NCI-H1436 treated with DMSO at 0.1 percent for 48 hours (cell line): ENCODE measurements at regions not wholly inside any gene's neighbourhood (a gene's known extent, or its start where the extent isn't known, plus 50 kb on each side); places are given as distances from the start of the nearest gene placed in this dataset.

Source experiments
- DNase-seq: peaks from one replicate; lab custom pipeline; 2025; lab: John Stamatoyannopoulos, UW

DNA sequence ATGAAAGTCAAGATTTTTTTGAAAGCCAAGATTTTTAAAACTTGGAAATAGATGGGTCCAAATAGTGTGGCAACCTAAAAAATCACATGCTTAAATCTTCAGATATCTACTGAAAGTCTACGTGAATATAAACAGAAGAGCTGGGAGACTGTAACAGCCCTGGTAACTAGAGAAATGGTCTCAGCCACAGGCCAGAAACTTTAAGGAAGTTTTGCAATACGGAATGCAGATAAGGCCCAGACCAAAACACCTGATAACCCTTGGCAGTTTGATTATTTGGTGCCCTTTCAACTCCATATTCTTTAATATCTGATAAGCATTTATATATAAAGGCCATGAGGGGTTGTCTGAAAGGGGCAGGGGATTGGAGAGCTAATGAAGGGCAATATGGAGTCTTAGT lies 537.3 kb upstream of the TGFBR2 start:
- DNase-seq, result no peak

DNA sequence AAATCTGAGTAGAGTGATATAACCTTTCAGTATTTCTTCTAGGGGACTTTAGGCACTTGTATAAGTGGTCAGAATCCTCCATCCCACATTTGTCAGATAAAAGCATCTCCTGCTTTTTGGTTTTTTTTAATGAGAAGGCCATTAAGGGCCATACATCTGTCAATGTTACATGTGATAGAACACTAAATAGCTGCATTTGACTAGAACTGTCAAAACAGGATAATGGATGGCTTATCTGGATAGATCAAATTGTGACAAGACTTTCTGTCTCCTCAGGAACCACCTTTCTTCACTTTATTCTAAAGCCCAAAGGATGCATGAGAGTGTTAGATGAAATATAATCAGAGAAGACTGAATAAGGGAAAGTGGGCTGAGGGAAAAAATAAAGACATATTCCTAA lies 533.4 kb upstream of the TGFBR2 start:
- no peak for DNase-seq

DNA sequence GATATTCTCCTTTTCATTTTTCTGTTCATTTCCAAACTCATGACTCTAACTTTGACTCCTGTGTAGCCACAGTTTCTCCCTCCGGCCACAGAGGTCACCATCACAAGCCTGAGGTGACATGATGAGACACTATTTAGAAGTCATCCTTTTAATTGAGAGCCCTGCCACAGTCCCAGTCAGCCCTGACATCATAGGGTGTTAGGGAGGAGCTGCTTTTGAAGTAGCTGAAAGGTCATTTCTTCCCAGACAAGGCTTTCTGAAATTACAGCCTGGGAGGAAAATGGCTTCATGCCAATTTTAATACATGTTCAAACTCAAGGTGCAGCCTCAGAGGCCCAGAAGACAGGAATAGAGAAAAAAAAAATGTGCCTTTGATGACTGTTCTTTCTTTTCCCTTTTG lies 532.8 kb upstream of the TGFBR2 start:
- DNase-seq, result no peak

DNA sequence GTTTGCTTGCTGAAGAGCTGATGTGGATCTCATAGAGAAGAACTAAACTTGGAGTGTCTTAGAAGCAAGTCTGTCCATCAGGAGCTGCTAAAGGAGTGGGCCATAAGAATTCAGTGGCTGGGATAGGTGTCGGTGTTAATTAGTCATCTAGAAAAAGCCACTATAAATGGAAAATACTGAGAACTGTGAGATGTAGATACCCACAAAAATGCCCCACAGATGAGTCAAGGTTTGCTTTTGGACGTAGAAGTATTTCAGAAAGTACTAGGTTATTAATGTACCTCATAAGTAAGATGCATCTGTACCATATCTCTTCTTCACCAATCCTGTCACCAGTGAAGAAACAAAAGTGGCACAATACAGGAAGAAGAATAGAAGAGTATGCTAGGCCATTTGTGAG lies 530.9 kb upstream of the TGFBR2 start:
- no peak for DNase-seq

DNA sequence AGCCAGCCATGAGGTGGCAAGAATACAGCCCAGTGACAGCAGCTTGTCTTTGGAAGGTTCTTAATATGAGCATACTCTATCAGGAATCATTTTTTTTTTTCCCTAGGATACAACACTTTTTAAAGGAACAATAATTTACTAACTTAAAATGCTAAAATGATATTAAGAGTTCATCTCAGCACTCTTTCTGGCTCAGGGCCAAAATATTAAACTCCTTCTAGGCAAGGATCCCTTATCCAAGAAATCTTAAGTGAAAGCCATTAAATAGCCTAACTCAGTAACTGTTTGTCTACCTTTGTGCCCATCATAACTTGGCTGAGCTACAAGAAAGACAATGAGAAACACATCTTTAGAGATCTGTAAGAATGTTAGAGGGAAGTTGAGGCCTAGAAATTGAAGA lies 529.5 kb upstream of the TGFBR2 start:
- DNase-seq, result no peak

DNA sequence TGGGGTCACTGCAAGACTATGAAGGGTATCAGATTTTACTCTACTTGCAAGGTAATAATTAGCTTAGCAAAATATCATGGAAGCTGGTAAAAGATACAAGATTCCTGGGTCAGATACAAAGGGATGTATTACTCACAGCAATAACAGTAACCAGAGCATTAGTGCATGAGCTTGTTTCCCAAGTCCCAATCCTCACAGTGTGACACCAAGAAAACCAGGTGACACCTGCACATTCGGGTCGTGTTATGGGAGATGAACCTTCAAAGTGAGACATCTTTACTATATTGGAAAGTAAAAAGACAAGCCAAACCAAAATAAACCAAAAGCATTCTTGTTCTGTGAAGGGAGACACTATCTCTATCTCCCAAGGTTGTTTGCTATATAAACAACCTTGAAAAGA lies 528.7 kb upstream of the TGFBR2 start:
- no peak for DNase-seq

DNA sequence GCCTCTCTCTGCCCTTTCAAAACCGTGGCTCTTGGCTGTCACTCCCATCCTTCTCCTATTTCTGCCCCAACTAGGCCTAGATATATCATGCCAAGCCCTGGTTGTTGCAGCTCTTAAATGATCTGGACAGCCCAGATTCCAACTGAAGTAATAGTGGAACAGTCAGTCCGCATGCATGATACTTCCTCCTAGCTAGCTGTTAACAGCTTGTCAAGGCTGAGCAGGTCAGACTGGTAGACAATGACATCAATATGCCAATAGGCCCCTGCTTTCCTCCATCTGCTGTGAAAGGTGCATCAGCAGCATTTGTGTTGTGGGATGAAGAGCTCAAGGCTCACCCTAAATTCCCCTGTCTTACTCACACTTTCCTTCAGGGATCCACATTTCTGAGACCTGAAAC lies 527.7 kb upstream of the TGFBR2 start:
- DNase-seq, result no peak

DNA sequence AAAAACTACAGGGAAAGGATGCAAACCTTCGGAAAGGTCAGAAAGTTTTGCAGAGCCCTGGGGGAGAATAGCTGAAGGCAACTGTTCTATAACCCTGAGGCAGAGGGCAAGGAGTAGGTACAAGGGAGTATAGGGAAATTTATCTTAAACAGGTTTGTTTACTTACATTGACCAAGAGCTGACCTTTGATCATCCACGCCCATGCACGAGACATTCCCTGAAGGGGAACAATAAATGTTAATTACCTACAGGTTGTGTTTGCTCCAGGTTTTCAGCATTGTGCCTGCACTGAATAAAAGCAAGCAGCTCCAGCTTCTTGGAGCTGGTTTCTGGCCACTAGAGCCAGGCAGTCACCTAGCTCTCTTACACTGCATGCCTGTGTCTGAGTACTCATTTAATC lies 524.5 kb upstream of the TGFBR2 start:
- DNase-seq, result no peak

DNA sequence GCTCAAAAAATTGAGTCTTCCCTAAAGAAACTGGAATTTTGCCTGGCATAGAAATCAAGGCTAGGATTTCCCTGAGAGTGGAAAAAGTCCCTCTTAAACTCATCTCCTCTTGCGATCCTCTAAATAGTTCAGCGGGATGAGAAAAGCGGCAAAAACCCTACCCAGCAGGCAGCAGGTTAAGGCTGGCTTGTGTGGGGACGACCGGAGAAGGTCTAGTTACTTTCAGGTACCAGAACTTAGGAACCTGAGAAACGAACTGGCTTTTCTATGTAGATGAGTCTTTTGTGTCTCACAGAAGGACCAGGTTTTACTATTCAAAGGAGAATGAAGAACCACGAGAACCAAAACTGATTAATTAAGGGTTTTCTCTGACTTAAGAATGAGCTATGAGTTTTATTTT lies 523.7 kb upstream of the TGFBR2 start:
- DNase-seq, result no peak

DNA sequence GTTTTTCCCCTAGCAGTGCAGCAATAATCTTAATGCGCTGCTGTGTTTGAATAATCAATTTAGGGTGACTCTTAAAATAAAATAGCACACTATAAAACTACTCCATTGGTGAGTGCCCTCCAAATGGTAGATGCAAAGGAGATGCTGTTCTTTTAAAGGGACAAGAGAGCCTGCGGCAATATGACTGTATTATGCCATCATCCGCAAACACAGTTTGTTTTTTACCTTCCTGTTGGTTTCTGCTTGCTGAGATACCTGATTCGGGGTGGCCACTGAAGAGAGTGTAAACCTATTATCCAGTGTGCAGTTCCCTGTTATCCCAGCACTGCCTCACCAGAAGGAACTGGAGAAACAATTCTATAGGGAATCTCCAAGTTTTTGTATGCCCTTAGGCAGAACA lies 523.1 kb upstream of the TGFBR2 start:
- no peak for DNase-seq

DNA sequence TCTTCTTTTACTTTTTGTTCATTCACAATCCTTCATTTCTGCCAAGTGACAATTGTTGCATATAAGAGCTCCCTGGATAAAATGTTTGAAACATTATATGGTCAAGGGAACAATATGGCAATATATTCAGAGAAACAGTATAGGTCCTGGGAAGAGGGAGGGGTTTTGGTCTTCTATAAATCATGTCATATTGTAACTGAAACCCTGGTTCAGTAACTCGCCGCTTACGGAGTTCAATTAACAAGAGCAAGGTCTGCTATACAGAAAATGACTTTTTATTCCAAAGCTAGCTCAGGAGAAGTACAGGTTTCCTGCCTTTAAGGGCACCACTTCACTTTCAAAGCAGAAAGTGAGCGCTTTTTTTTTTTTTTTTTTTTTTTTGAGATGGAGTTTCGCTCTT lies 522.1 kb upstream of the TGFBR2 start:
- no peak for DNase-seq

DNA sequence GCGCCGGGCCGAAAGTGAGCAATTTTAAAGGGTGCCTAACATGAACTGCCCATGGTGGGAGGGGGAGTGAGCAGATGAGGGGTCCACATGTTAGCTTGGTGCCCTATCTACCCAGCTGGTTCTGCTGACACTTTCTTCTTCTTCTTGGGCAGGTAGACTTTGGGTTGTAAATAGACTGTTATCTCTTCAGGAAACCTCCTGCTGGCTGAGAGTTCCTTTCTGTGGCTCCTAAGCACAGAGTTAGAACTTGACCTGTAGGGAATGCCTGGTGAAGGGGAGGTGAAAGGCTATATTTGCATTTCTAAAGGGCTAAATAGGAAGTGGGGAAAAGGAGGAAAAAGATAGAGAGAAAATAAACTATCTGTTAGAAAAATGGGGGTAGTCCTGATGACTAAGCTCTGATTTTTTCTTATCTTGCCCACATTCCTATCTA lies 521.4 kb upstream of the TGFBR2 start:
- DNase-seq, result no peak

DNA sequence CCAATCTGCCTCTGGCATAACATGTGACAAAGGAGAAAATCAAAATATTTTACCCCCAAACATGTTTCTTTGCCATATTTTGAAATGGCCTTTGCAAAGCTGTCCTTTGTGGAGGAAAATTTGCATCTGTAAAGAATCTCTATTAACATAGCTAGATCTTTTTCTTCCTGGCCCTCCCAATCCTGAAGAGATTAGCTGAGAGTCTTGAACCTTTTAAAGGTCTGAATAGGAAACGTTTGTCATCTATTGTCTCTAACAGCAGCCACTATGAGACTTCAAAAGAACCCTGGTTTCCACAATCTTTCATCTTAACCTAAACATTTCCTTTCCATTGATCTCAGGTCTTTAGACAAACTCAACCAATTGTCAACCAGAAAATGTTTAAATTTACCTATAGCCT lies 520.9 kb upstream of the TGFBR2 start:
- no peak for DNase-seq

DNA sequence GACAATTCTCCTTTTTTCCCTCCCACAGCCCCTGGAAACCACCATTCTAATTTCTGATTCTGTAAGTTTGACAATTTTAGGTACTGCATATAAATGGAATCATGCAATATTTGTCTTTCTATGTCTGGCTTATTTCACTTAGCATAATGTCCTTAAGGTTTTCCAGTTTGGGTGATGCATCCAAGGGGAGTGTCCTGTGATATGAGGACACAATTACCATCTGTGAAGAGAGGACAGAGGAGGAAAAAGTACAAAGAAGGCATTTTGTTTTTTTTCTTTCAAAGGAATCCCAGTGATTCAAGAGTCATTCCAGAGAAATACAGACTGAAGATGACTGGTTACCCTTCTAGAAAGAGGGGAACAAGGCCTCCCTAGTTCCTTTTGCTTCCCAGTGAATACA lies 514.7 kb upstream of the TGFBR2 start:
- no peak for DNase-seq

DNA sequence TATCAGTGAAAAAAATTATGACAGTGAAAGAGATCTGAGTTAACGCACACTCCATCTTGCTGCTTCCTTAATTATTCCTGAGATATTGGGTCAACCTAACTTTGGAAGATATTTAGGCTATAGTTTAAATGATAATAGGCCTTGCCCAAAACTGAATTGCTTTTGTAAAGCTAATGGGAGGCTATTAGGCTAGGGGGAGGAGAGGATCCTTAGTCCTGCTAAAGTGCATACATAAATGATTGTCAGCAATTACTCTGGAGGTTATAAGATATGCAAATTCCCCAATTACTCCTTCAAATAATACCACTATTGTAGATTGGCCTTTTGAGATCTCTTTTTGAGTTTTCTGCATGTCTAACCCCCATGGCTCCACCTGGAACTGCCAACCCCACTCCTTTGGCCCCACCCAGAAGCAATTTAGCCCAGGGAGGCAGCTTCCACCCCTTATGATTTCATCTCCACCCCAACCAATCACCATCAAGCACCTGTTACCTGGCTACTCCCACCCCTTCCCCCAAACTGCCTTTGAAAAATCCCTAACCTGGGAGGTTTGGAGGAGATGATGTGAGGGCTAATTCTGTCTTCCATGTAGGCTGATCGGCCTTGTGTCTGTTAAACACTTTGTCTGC lies 509.3 kb upstream of the TGFBR2 start:
- no peak for DNase-seq

DNA sequence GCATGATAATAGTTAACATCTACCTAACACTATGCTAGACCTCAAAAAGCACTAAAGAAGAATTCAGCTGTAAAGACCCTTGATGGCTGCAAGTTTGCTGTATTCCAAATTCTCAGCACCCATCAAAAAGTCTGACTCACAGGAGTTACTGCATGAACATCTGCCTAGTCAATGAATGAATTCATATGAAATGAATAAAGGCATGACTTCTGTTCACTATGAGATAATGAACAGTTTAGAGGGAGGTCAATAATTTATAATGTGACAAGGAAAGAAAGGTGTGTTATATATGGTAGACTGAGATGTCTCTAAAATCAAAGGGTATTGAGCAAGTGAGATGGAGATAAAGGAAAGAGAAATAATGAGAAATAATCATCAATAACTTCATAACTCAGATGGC lies 508.2 kb upstream of the TGFBR2 start:
- no peak for DNase-seq

DNA sequence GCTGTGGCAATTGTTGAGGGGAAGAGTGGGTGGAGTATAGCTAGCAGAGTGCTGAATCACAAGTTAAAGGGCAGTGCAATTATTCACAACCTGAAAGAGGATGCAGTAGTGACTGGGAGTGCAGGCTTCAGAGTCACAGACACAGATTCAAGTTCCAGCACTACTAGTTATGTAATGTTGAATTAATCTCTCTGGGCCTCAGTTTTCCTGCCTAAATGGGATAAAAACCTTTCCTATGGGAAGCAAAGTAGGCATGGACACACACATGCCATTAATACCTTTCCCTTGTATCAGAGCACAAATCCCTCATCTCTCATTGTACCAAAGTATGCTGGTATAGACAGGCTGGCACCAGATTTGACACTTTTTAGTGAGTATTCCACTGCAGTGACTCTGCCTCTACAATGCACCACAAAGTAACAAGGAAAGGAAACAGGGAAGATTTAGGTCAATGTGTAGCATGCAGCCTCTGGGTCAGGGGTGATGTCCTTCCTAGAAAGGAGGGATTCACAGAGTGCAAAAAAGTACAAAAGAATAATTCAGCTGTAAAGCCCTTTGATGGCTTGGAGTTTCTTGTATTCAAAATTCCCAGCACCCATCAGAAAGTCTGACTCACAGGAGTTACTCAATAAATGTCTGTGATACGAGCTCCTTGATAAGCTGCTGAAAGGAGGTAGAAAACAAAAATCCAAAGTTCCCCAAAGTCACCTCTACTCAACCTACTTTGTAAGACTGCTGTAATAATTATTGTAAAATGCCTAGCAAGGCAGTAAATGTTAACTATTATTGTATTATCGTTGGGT lies 507.5 kb upstream of the TGFBR2 start:
- DNase-seq, result no peak

DNA sequence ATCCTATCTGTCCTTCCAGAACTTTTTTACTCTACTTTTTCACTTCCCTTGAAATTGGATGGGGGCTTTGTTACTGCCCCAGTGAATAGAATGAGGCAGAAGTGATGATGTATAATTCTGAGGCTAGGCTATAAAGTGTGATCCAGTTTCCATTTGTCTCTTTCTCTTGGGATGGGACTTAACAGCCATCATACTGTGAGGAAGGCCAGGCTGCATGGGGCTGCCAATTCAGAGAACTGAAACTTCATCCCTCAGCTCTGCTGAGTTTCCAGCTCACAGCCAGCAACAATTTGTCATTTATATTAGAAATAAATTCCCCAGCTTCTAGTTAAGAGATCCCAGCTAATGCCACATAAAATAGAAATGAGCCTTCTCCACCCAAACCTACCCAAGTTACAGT lies 504.0 kb upstream of the TGFBR2 start:
- DNase-seq, result no peak

DNA sequence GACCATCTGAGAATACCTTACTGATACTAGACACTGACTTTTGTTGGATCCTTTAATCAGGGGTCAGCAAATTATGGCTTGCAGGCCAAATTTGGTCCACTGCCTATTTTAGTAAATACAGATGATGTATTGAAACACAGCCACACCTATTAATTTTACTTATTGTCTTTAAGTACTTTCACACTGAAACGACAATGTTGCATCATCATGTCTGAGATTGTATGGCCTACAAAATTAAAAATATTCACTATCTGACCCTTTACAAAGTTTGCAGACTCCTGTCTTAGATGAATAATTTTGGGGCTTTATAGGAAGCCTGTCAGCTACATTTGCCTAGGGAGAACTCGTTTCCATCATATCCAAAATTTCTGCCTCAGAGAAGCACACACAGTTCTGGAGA lies 503.2 kb upstream of the TGFBR2 start:
- DNase-seq, result no peak

DNA sequence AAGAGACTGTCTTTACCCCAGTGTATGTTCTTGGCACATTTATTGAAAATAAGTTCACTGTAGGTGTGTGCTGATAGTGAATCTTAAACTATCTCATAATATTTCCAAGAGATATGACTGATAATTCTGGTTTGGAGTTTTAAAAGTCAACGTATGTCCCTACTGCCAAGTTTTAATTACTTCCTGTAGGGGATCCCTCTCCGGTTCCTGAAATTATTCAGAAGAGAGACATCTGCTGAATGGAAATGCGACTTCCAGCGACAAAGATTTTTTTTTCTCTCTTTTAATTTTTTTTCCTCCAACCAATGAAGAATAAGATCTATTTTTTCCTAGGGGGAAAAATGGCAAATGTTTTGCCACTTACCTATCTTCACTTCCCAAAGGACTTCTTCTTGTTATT lies 498.9 kb upstream of the TGFBR2 start:
- no peak for DNase-seq

DNA sequence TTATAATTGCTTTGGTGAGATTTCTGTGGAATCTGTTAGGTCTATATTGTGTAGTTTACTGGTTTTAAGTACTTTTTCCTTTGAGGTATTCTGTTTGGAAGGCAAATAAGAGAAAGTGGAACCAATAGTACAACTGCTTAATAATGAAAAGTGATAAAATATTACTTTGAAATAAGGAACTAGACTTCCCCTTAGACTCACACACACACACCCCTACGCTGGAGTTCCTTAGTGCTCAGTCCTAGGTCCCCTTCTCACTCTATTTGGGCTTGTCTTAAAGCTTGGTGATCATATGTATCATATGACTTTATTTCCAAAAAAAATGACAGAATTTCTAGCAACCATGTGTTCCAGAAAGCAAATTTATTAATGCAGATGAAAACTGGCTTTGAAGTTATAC lies 494.0 kb upstream of the TGFBR2 start:
- no peak for DNase-seq

DNA sequence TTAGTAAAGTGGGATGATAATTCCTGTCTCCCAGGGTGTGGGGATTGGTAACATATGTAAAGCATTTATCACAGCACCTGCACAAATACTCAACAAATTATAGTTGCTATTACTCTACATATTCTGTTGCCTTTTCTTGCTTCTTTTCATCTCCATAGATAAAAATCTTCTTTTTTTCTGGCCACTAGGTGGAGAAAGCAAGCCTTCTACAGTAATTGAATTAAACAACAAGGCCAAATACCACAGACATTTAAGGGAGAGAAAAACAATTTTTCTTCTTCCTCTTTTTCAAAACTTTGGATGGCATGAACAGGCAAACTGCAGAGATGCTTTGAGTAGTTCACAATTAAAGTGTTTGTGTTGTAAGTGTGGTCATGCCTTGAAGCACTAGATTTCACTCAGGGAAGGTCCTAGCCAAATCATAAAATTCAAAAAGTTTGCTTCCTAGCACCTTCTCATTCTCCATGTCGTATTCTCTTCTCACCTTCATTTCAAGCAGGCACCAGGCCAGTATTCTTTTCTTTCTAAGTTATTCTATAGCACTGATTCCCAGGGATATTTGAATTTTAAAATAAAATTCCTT lies 493.4 kb upstream of the TGFBR2 start:
- DNase-seq, result no peak

DNA sequence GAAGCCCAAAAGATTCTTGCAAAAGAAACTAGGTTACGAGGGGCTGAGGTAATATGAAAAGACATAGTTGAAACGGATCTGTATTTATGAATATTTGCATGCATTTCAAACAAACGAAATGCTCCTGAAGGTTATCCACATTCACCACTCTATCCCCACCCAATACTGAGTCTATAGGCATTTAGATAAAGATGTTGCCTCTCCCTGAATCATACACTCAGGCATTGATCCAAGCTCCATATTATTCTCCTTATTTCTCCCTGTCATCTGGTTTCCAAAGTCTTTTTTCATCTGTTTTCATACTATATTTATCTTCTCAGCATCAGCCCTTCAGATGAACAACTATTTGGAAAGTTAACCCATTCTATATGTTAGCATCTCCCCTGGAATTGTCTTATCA lies 492.5 kb upstream of the TGFBR2 start:
- DNase-seq, result no peak

DNA sequence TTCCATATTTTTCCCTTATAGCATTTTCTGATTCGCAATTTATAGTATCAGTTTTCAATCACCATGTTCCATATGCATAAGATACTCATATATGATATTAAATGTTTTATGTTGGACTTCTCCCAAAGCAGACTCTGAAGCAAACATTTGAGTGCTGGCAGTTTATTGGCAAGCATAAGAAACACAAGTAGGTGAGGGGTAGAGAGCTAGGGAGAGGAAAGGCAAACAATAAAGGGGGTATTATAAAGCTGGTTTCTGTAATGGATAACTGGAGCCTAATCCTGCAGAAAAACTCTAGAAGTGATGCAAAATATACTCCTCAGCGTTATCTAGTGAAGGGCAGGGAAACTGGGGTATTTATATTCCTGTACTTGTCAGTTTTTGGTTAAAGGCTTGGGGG lies 491.5 kb upstream of the TGFBR2 start:
- DNase-seq, result no peak
